Skeletal muscle tissue (tissue), 3 donors: ENCODE measurements at regions not wholly inside any gene's neighbourhood (a gene's known extent, or its start where the extent isn't known, plus 50 kb on each side); places are given as distances from the start of the nearest gene placed in this dataset.

Experiments used
- H3K27ac ChIP-seq: one replicate; pipeline ENCODE4 v1.7.0; 2013; ENCODE audit warnings: mild to moderate bottlenecking, low read depth, low read length, inconsistent platforms
- H3K27me3 ChIP-seq, 3 donors: one replicate each; pipeline ENCODE4 v1.7.0; 2013; ENCODE audit warnings: low read length in 3 of 3; ENCODE audit not compliant: control insufficient read depth in 3 of 3, insufficient read depth in 3 of 3
- H3K36me3 ChIP-seq, 3 donors: one replicate each; pipeline ENCODE4 v1.7.0; 2013; ENCODE audit warnings: low read length in 3 of 3; ENCODE audit not compliant: control insufficient read depth in 3 of 3, insufficient read depth in 3 of 3
- H3K4me1 ChIP-seq, 3 donors: one replicate each; pipeline ENCODE4 v1.7.0; 2013; ENCODE audit warnings: low read length in 3 of 3, mild to moderate bottlenecking in 3 of 3; ENCODE audit not compliant: control insufficient read depth in 3 of 3, insufficient read depth in 3 of 3
- H3K4me3 ChIP-seq, 3 donors: one replicate each; pipeline ENCODE4 v1.7.0; 2013; ENCODE audit warnings: low read length in 3 of 3
- H3K9ac ChIP-seq, 3 donors: one replicate each; pipeline ENCODE4 v1.7.0; 2013; ENCODE audit warnings: low read length in 3 of 3, mild to moderate bottlenecking in 3 of 3, moderate library complexity in 2 of 3, low read depth in 1 of 3
- H3K9me3 ChIP-seq, 3 donors: one replicate each; pipeline ENCODE4 v1.7.0; 2013; ENCODE audit warnings: low read length in 3 of 3; ENCODE audit not compliant: control insufficient read depth in 3 of 3
- donor health status: Osteomylitis.

- Histone ChIP-seq H3K9me3 (no peaks in the 10 kb centered on the region), H3K27me3 (peaks cover 0 to 3% (median 0%) of the 10 kb centered on the region in 3 donors), H3K4me3 (no peak overlapping the region), H3K4me1 (peaks cover 0 to 10% (median 9%) of the 10 kb centered on the region in 3 donors), H3K27ac (no peak overlapping the region), H3K36me3 (no peaks in the 10 kb centered on the region), H3K9ac (no peak overlapping the region)
Observed at GRCh38 chr9:78577156-78577906, 280.4 kb downstream of the PSAT1 start.

- H3K4me1 ChIP-seq: peaks cover 0 to 5% (median 3%) of the 10 kb centered on the region in 3 donors
- H3K4me3 ChIP-seq: no peak overlapping the region
- H3K27ac ChIP-seq: no peak overlapping the region
- peaks cover 0 to 3% (median 0%) of the 10 kb centered on the region in 3 donors for H3K27me3 ChIP-seq
- no peak overlapping the region for H3K9ac ChIP-seq
- H3K36me3 ChIP-seq: no peaks in the 10 kb centered on the region
- no peaks in the 10 kb centered on the region for H3K9me3 ChIP-seq
Observed at GRCh38 chr9:78578072-78578471, 281.1 kb downstream of the PSAT1 start.

- peaks cover 0 to 3% (median 0%) of the 10 kb centered on the region in 3 donors for H3K27me3 ChIP-seq
- no peak overlapping the region for H3K9ac ChIP-seq
- H3K27ac ChIP-seq: no peak overlapping the region
- no peak overlapping the region for H3K4me3 ChIP-seq
- H3K9me3 ChIP-seq: no peaks in the 10 kb centered on the region
- no peaks in the 10 kb centered on the region for H3K36me3 ChIP-seq
- H3K4me1 ChIP-seq: no peaks in the 10 kb centered on the region
Observed at GRCh38 chr9:78582821-78583220, 285.9 kb downstream of the PSAT1 start.

DNA sequence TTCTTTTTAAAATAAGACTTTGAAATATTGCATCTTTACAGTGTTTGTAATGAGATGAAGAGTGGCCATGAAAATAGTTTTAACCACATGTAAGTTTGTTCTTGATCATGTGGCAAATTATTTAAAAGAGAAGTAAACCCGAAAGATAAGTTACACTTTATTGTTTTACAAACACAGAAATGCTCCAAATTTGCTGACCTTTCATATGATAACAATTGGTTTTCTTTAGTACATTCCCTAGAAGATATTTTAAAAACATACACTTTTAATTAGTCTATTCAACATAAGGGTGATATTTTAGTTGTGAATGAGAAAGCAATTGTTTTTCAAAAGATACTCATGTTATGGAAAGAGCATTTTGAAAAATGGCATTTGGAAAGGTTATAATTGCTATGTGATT is 287.7 kb downstream of the PSAT1 start:
- peaks cover 0 to 2% (median 0%) of the 10 kb centered on the region in 3 donors for H3K9me3 ChIP-seq
- H3K4me1 ChIP-seq: no peaks in the 10 kb centered on the region
- no peaks in the 10 kb centered on the region for H3K36me3 ChIP-seq
- H3K27ac ChIP-seq: no peak overlapping the region
- peaks cover 0 to 3% (median 0%) of the 10 kb centered on the region in 3 donors for H3K27me3 ChIP-seq
- H3K9ac ChIP-seq: no peak overlapping the region
- no peak overlapping the region for H3K4me3 ChIP-seq

- no peak overlapping the region for H3K9ac ChIP-seq
- H3K9me3 ChIP-seq: peaks cover 0 to 3% (median 0%) of the 10 kb centered on the region in 3 donors
- no peaks in the 10 kb centered on the region for H3K4me1 ChIP-seq
- H3K4me3 ChIP-seq: no peak overlapping the region
- H3K36me3 ChIP-seq: no peaks in the 10 kb centered on the region
- peaks cover 0 to 3% (median 0%) of the 10 kb centered on the region in 3 donors for H3K27me3 ChIP-seq
- no peak overlapping the region for H3K27ac ChIP-seq
Observed at GRCh38 chr9:78585909-78586308, 289.0 kb downstream of the PSAT1 start.

- Histone ChIP-seq H3K4me1 (no peaks in the 10 kb centered on the region), H3K27me3 (no peaks in the 10 kb centered on the region), H3K27ac (no peak overlapping the region)
Observed at GRCh38 chr9:78590068-78590467, 293.1 kb downstream of the PSAT1 start.

DNA sequence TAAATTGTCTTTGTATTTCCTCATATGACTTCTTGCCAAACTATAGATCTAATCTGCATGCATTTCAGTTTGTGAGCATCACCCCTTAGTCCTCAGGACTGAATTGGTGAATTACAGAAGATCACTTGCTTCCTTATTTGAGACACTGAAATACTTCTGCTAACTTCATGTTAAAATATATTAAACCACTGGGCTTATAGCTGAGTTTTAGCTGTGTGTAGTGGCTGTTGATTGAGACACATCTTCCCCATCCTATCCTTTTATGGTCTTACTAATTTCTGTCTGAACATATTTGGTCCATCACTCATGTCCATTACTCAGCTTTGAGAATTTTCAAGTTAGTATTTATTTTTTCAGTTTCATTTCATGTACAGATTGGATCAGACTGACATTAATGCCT is 295.9 kb downstream of the PSAT1 start:
- H3K27me3 ChIP-seq: no peaks in the 10 kb centered on the region
- no peak overlapping the region for H3K4me3 ChIP-seq
- no peaks in the 10 kb centered on the region for H3K4me1 ChIP-seq
- no peaks in the 10 kb centered on the region for H3K36me3 ChIP-seq
- H3K9me3 ChIP-seq: peaks cover 0 to 3% (median 0%) of the 10 kb centered on the region in 3 donors
- no peak overlapping the region for H3K9ac ChIP-seq
- no peak overlapping the region for H3K27ac ChIP-seq

More at GRCh38 chr9:78590068-78590467, 293.1 kb downstream of the PSAT1 start:
- Histone ChIP-seq H3K9ac (no peak overlapping the region), H3K9me3 (peaks cover 0 to 3% (median 0%) of the 10 kb centered on the region in 3 donors), H3K4me3 (no peak overlapping the region), H3K36me3 (no peaks in the 10 kb centered on the region)

DNA sequence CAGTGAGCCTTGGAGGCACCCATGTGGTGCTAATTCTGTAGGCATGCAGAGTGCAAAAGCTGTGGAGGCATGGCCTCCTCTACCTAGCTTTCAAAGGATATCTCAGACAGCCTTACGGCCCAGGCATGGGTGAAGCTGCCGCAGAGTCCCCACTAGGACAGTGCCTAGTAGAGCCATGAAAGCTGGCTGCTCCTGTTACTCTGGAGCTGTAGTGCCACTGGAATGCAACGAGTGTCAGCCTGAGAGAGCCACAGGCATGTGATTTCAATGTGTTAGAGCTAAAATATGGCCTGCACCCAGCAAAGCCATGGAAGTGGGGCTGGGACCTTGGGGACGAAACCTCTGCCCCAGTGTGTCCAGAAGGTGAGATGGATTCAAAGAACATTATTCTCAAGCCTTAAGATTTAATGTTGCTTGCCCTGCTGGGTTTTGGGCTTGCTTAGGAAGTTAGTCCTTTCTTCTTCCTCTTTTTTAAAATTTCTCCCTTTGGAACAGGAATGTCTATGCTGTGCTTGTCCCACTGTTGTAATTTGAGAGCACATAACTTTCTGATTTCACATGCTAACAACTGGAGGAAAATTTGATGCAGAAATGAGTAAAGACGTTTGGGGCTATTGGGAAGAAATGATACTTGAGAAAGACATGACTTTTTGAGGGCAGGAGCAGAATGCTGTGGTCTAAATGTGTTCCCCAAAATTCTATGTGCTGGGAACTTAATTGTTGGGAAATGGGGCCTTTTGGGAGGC is 298.4 kb downstream of the PSAT1 start:
- Histone ChIP-seq H3K27me3 (no peaks in the 10 kb centered on the region), H3K4me3 (no peak overlapping the region), H3K9me3 (no peaks in the 10 kb centered on the region), H3K4me1 (no peaks in the 10 kb centered on the region), H3K27ac (no peak overlapping the region), H3K36me3 (no peaks in the 10 kb centered on the region), H3K9ac (no peak overlapping the region)

DNA sequence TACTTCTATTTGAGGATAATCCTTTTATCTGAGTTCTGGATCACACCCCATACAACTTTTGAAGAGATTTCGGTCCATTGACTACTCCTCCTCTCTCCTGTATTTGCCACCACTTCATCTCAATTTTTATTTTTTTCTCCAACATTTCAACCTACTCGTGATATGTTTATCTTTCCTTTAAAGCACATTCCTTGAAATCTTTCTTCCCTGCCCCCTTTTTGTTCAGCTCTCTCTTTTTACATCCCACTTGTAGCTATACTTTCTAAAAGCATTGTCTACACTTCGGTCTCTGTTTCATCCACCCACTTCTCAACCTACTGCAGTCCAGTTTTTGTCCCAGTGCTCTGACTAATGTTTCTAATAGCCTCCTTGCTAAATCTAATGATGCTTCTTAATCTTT is 299.4 kb downstream of the PSAT1 start:
- Histone ChIP-seq H3K9me3 (no peaks in the 10 kb centered on the region), H3K9ac (no peak overlapping the region), H3K27me3 (no peaks in the 10 kb centered on the region), H3K36me3 (no peaks in the 10 kb centered on the region), H3K4me1 (no peaks in the 10 kb centered on the region), H3K27ac (no peak overlapping the region), H3K4me3 (no peak overlapping the region)

DNA sequence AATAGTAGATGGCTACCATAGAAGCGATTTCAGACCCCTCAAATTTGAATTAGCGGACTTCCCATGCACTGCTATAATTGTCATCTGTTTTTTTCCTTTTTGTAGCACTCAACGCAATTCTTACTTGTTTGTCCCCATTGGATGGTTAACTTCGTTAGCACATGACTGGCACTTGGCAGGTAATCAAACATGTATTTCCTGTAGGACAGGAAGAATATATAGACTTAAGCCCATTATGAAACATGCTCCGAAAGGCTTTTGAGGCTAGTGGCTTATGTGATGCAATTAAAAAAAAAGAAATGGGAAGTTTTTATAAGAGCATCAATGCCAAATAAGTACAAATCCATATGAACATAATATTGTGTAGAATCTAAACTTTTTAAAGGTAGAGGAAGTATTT is 301.2 kb downstream of the PSAT1 start:
- Histone ChIP-seq H3K27ac (no peak overlapping the region), H3K4me3 (no peak overlapping the region), H3K9me3 (no peaks in the 10 kb centered on the region), H3K4me1 (no peaks in the 10 kb centered on the region), H3K36me3 (no peaks in the 10 kb centered on the region), H3K9ac (no peak overlapping the region), H3K27me3 (no peaks in the 10 kb centered on the region)
